ENCODE measurements at regions not wholly inside any gene's neighbourhood (a gene's known extent, or its start where the extent isn't known, plus 50 kb on each side); places are given as distances from the start of the nearest gene placed in this dataset.
"Not testable (repeated sequence)": the region's sequence is repeated elsewhere in the genome, so short reads cannot be mapped to it uniquely, and the experiment has no call there.

DNA sequence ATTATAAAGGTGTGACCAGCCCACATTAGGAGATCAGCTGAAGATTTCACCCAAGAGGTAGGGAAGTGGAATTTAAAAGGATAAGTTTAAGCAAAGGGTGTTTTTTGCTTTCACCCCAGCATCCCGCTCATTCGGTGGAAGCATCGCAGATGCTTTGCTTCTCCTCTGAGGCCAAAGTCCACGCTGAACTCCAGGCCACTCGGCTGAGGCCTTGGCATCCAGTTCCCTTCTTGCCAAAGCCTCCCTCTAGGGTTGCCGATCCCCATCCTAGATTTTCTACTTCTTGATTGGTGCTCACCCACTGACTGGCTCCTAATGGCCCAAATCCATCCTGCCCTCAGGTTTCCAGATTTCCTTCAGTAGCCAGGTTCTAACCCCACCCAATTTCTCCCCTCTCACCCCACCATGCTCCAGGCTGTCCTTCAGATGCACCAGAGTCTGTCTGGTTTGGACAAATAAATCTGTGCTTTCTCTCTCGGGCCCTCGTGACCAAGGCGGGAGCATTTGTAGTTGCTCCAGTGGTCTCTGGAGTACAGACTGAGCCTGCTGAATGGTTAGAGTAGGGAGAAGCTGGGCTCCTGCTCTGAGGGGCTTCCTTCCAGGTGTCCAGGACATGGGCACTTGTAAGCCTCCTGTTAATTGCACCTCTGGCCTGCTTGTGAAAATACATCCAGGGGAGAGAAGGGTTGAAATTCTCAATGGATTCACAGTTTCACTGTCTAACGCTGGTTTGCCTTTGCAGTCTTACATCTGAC is 193.2 kb downstream of the C1orf94 start:
- no peaks in the 10 kb centered on the region for H3K4me1 Mint-ChIP-seq
- DNase-seq (no peak), ATAC-seq (no peak)
- H3K36me3 Mint-ChIP-seq (ENCODE audit: low read depth) = no peaks in the 10 kb centered on the region
- peaks cover 3% of the 10 kb centered on the region for H3K9me3 Mint-ChIP-seq
- no peak overlapping the region for H3K4me3 Mint-ChIP-seq
- no peak overlapping the region for H3K27ac Mint-ChIP-seq
- H3K27me3 Mint-ChIP-seq = peaks cover 31% of the 10 kb centered on the region

DNA sequence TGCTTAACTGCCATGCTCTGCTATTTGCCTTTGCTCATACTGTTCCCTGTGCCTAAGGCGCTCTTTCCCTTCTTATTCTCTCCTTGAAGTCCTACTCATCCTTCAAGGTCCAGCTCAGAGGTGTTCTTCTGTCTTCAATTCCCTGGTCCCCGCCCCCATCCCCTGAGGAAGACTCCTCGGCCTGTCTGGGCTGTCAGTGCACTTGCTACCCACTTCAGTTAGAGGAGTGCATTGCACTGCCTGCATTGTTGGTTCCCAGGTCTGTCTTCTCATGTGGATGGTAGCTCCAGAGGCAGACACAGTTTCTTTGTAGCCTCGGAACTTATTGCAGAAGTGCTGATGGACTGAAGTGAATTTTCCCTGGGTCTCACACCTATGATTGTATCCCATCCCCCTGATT is 194.0 kb downstream of the C1orf94 start:
- no peaks in the 10 kb centered on the region for H3K4me1 Mint-ChIP-seq
- H3K36me3 Mint-ChIP-seq (ENCODE audit: low read depth) = no peaks in the 10 kb centered on the region
- DNase-seq = no peak
- no peak for ATAC-seq
- H3K4me3 Mint-ChIP-seq = no peak overlapping the region
- H3K27ac Mint-ChIP-seq = no peak overlapping the region
- peaks cover 26% of the 10 kb centered on the region for H3K27me3 Mint-ChIP-seq
- no peaks in the 10 kb centered on the region for H3K9me3 Mint-ChIP-seq

DNA sequence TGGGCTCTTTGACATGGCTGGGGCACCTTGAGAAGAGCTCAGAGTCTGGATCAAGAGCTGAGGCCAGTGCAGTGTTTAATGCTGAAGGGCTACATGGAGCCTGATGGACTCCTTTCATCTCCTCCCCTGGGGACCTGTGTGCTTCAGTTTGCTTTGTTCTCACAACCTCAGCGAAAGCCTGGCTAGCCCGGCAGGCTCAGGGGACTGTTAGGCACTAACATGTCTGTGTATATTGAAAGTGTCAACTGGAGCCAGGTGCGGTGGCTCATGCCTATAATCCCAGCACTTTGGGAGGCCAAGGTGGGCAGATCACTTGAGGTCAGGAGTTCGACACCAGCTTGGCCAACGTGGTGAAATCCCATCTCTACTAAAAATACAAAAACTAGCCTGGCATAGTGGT is 194.5 kb downstream of the C1orf94 start:
- not testable (repeated sequence) for H3K9me3 Mint-ChIP-seq; H3K4me1 Mint-ChIP-seq; DNase-seq; H3K36me3 Mint-ChIP-seq (ENCODE audit: low read depth); ATAC-seq; H3K4me3 Mint-ChIP-seq; H3K27ac Mint-ChIP-seq
- H3K27me3 Mint-ChIP-seq = peaks cover 26% of the 10 kb centered on the region

GRCh38 chr1:34371829-34372532 is 195.3 kb downstream of the C1orf94 start:
- no peak for DNase-seq
- Mint-ChIP-seq H3K9me3 (no peaks in the 10 kb centered on the region), H3K4me1 (no peaks in the 10 kb centered on the region), H3K27me3 (peaks cover 29% of the 10 kb centered on the region), H3K36me3 (ENCODE audit: low read depth) (no peaks in the 10 kb centered on the region), H3K4me3 (no peak overlapping the region), H3K27ac (no peak overlapping the region)
- ATAC-seq = no peak

- H3K4me1 Mint-ChIP-seq = no peaks in the 10 kb centered on the region
- no peaks in the 10 kb centered on the region for H3K9me3 Mint-ChIP-seq
- peaks cover 32% of the 10 kb centered on the region for H3K27me3 Mint-ChIP-seq
- ATAC-seq = no peak
- no peak overlapping the region for H3K27ac Mint-ChIP-seq
- DNase-seq = no peak
- H3K4me3 Mint-ChIP-seq = no peak overlapping the region
- no peaks in the 10 kb centered on the region for H3K36me3 Mint-ChIP-seq (ENCODE audit: low read depth)
Measured at GRCh38 chr1:34372891-34373290, 196.2 kb downstream of the C1orf94 start.

- H3K27ac Mint-ChIP-seq = no peak overlapping the region
- H3K4me1 Mint-ChIP-seq = no peaks in the 10 kb centered on the region
- no peak for DNase-seq
- H3K4me3 Mint-ChIP-seq = no peak overlapping the region
- no peak for ATAC-seq
- no peaks in the 10 kb centered on the region for H3K9me3 Mint-ChIP-seq
- H3K27me3 Mint-ChIP-seq = peaks cover 35% of the 10 kb centered on the region
- H3K36me3 Mint-ChIP-seq (ENCODE audit: low read depth) = no peaks in the 10 kb centered on the region
Measured at GRCh38 chr1:34373912-34374311, 197.2 kb downstream of the C1orf94 start.

DNA sequence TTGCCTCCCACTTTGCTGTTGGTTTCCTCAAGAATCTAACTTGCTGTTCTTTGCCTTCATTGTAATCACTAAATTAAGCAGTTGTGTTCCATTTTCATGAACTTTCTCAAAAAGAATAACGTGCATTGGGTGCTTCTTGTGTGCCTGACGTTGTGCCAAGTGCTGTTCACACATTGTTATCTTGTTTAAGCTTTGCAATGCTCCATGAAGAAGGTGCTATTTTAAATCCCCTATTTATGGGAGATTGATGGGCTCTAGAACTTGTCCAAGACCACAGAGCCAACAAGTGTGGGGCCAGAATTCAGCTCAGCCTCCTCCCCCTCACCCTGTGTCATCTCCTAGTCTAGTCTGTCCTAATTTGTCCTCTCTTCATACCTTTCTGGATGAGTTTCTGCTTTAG is 199.8 kb downstream of the C1orf94 start:
- Mint-ChIP-seq H3K27ac (no peak overlapping the region), H3K27me3 (peaks cover 46% of the 10 kb centered on the region), H3K9me3 (no peaks in the 10 kb centered on the region), H3K36me3 (ENCODE audit: low read depth) (no peaks in the 10 kb centered on the region), H3K4me1 (no peaks in the 10 kb centered on the region), H3K4me3 (no peak overlapping the region)
- ATAC-seq (no peak), DNase-seq (no peak)

DNA sequence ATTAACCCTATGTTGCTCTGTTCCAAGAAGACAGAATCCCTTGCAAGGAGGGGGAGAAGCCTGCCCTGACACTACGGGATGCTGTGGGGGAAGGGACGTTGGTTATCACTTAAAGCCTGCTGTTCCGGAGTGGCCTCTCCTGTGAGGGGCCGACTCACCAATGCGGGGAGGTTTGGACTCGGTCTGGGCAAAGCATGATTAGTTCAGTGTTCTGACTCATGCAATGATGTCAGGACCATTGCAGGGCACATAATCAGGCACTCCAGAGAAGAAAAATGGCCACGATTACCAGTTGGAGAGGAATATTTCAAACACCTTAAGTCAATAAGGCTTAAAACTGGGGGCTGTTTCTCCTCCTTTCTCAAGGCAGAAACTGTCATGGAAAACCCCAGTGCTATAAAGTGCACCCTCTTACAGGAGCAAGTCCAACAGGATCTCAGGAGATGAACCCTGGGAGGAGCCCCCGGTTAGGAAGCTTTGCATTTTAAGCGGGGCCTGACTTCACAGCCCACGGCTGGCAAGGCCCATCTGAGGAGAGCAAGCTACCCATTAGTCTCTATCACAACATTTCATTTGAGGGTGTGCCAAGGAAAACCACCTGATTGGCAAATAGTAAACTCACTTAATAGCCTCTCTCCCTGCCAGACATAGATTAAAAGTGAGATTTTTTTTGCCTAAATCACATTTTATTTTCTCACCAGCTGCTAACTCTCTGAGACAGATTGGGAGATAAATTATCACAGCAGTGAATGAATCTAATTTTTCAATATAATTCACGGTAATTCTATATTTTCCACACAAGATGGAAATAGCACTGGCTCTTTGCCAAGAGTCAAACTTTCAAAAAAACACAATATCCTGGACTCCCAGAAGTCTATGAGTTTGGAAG is 202.5 kb downstream of the C1orf94 start:
- no peak for DNase-seq
- Mint-ChIP-seq H3K27ac (no peak overlapping the region), H3K9me3 (no peaks in the 10 kb centered on the region)

GRCh38 chr1:34379911-34380310 is 203.2 kb downstream of the C1orf94 start:
- Mint-ChIP-seq H3K9me3 (no peaks in the 10 kb centered on the region), H3K36me3 (ENCODE audit: low read depth) (no peaks in the 10 kb centered on the region), H3K4me1 (no peaks in the 10 kb centered on the region), H3K27ac (no peak overlapping the region), H3K4me3 (no peak overlapping the region), H3K27me3 (peaks cover 51% of the 10 kb centered on the region)
- no peak for ATAC-seq
- DNase-seq = no peak

More for the DNA sequence above, 202.5 kb downstream of the C1orf94 start:
- no peaks in the 10 kb centered on the region for H3K36me3 Mint-ChIP-seq (ENCODE audit: low read depth)
- H3K4me1 Mint-ChIP-seq = no peaks in the 10 kb centered on the region
- H3K27me3 Mint-ChIP-seq = peaks cover 48% of the 10 kb centered on the region
- no peak overlapping the region for H3K4me3 Mint-ChIP-seq
- ATAC-seq = no peak

GRCh38 chr1:34380526-34381124 is 203.9 kb downstream of the C1orf94 start:
- ATAC-seq = no peak
- H3K27ac Mint-ChIP-seq = no peak overlapping the region
- peaks cover 55% of the 10 kb centered on the region for H3K27me3 Mint-ChIP-seq
- H3K9me3 Mint-ChIP-seq = no peaks in the 10 kb centered on the region
- DNase-seq = no peak
- no peaks in the 10 kb centered on the region for H3K36me3 Mint-ChIP-seq (ENCODE audit: low read depth)
- H3K4me3 Mint-ChIP-seq = no peak overlapping the region
- no peaks in the 10 kb centered on the region for H3K4me1 Mint-ChIP-seq

DNA sequence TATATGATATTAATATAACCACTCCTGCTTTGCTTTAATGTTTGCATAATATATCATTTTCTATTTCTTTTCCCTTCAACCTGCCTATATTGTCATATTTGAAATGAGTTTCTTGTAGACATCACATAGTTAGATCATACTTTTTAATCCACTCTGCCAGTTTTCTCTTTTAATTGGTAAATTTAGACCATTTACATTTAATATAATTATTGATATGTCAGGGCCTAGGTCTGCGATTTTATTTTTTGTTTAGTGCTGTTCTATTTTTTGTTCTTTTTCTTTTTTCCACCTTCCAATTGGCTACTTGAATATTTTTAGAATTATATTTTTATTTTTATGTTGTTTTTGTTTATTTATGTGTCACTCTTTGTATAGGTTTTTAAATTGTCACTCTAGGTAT is 213.3 kb downstream of the C1orf94 start:
- no peaks in the 10 kb centered on the region for H3K36me3 Mint-ChIP-seq (ENCODE audit: low read depth)
- peaks cover 8% of the 10 kb centered on the region for H3K27me3 Mint-ChIP-seq
- H3K4me1 Mint-ChIP-seq = no peaks in the 10 kb centered on the region
- ATAC-seq = no peak
- H3K9me3 Mint-ChIP-seq = peaks cover 14% of the 10 kb centered on the region
- DNase-seq = no peak
- no peak overlapping the region for H3K27ac Mint-ChIP-seq
- H3K4me3 Mint-ChIP-seq = no peak overlapping the region

DNA sequence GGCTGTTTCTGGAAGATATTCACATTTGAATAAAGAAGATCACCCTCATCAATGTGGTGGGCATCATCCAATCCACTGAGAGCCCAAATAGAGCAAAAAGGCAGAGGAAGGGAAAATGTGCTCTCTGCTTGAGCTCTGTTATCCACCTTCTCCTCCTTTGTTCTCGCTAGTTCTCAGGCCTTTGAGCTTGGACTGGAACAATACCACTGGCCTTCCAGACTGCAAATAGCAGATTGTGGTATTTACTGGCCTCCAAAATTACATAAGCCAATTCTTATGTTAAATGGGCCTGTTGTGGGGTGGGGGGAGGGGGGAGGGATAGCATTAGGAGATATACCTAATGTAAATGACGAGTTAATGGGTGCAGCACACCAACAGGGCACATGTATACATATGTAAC is 219.3 kb downstream of the C1orf94 start:
- Mint-ChIP-seq H3K4me3 (no peak overlapping the region), H3K27me3 (peaks cover 4% of the 10 kb centered on the region), H3K36me3 (ENCODE audit: low read depth) (no peaks in the 10 kb centered on the region), H3K27ac (no peak overlapping the region), H3K4me1 (no peaks in the 10 kb centered on the region), H3K9me3 (peaks cover 8% of the 10 kb centered on the region)
- ATAC-seq = no peak
- DNase-seq = no peak

GRCh38 chr1:34398241-34398915 is 221.7 kb downstream of the C1orf94 start:
- H3K4me3 Mint-ChIP-seq = no peak overlapping the region
- DNase-seq (no peak), ATAC-seq (no peak)
- H3K27me3 Mint-ChIP-seq = peaks cover 2% of the 10 kb centered on the region
- H3K36me3 Mint-ChIP-seq (ENCODE audit: low read depth) = no peaks in the 10 kb centered on the region
- H3K27ac Mint-ChIP-seq = no peak overlapping the region
- no peaks in the 10 kb centered on the region for H3K9me3 Mint-ChIP-seq
- no peaks in the 10 kb centered on the region for H3K4me1 Mint-ChIP-seq

DNA sequence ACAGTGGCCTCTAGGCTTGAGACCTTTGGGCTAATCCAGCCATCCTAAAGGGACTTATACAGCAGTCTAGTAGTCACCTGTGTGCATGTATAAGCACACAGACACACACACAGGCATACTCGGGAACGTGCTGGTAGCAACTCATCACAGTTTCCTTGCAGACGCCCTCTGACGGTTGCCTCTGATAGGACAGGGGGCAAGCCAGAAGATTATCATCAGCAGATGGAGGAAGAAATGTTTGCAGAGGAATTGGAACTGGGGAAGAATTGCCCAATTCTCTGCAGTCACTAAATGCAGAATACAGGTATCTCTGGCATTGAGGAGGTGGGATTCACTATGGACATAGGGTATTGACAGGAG is 222.2 kb downstream of the C1orf94 start:
- no peaks in the 10 kb centered on the region for H3K9me3 Mint-ChIP-seq
- no peaks in the 10 kb centered on the region for H3K4me1 Mint-ChIP-seq
- H3K27ac Mint-ChIP-seq = no peak overlapping the region
- no peak for DNase-seq
- peaks cover 2% of the 10 kb centered on the region for H3K27me3 Mint-ChIP-seq
- no peaks in the 10 kb centered on the region for H3K36me3 Mint-ChIP-seq (ENCODE audit: low read depth)
- no peak overlapping the region for H3K4me3 Mint-ChIP-seq
- ATAC-seq = no peak
